Progenitor cell of endocrine pancreas (in vitro differentiated cells): ENCODE measurements at regions not wholly inside any gene's neighbourhood (a gene's known extent, or its start where the extent isn't known, plus 50 kb on each side); places are given as distances from the start of the nearest gene placed in this dataset.

Source experiments
- DNase-seq: peaks from one replicate; pipeline ENCODE4 v3.0.0; 2021; ENCODE audit warnings: low spot score; ENCODE audit not compliant: unreplicated experiment
- H3K27ac Mint-ChIP-seq: 2 replicates; pipeline ENCODE4 v1.8.0; 2021; ENCODE audit warnings: mild to moderate bottlenecking, moderate library complexity, mixed read lengths
- H3K27me3 Mint-ChIP-seq: 2 replicates; pipeline ENCODE4 v1.8.0; 2021; ENCODE audit warnings: mixed read lengths
- H3K36me3 Mint-ChIP-seq: 2 replicates; pipeline ENCODE4 v1.8.0; 2022; ENCODE audit warnings: mixed read lengths; ENCODE audit not compliant: insufficient read depth
- H3K4me1 Mint-ChIP-seq: 2 replicates; pipeline ENCODE4 v1.8.0; 2021; ENCODE audit warnings: low read depth, mixed read lengths
- H3K4me3 Mint-ChIP-seq: 2 replicates; pipeline ENCODE4 v1.8.0; 2021; ENCODE audit warnings: low read depth, mild to moderate bottlenecking, moderate library complexity, mixed read lengths
- H3K9me3 Mint-ChIP-seq: 2 replicates; pipeline ENCODE4 v1.8.0; 2021; ENCODE audit warnings: low read depth, mixed read lengths
- CTCF ChIP-seq: fragments of 200-600 bp; sonication (generic); IDR thresholded peaks from one replicate; pipeline ENCODE4 v1.5.0; 2021; ENCODE audit warnings: antibody characterized with exemption, mild to moderate bottlenecking; ENCODE audit not compliant: unreplicated experiment

DNA sequence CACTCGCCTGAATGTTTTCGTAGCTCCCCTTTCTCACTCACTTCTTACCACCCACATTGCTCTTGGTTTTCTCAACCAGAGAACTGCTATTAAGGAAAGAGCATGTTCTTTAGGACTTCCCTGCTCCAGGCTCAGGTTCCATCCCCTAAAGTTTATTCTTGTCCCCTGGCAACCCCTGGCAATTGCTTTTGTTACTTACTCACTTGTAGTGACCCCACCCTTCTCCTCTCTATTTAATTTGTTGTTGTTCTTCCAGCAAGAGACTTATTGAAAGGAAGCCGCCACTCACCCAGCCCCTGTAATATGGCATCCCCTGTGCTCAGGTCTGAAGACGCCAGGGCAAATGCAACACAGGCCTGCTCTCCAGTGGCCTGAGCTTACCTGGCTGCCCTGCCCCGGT lies 233.7 kb upstream of the SOX21 start:
- peaks cover 36% of the 10 kb centered on the region for H3K4me1 Mint-ChIP-seq
- DNase-seq = no peak
- no peak for TF ChIP-seq CTCF
- H3K27me3 Mint-ChIP-seq = no peaks in the 10 kb centered on the region
- H3K9me3 Mint-ChIP-seq = peaks cover 10% of the 10 kb centered on the region
- no peak overlapping the region for H3K27ac Mint-ChIP-seq
- H3K36me3 Mint-ChIP-seq = no peaks in the 10 kb centered on the region
- no peak overlapping the region for H3K4me3 Mint-ChIP-seq

DNA sequence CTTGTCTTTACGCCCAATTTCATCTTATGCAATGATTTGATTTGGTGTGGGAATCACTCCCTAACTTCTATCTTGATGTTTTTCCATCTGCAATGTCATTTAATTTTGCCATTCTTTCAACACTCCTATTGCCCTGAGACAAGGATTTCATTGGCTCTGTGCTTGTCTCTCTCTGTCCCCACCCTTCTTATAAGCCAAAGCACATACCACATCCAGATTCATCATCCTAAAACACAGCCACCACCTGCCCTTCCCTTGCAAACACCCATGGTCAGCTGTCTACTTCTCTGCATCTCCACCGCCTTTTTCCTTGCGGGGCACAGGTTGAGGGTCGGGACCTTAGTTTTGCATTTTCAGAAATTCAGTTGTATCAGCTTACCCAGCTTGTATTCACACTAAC lies 225.8 kb upstream of the SOX21 start:
- Mint-ChIP-seq H3K36me3 (no peaks in the 10 kb centered on the region), H3K27ac (no peak overlapping the region), H3K9me3 (peaks cover 18% of the 10 kb centered on the region), H3K4me1 (no peaks in the 10 kb centered on the region), H3K27me3 (peaks cover 3% of the 10 kb centered on the region), H3K4me3 (no peak overlapping the region)
- DNase-seq = no peak
- TF ChIP-seq CTCF = no peak

DNA sequence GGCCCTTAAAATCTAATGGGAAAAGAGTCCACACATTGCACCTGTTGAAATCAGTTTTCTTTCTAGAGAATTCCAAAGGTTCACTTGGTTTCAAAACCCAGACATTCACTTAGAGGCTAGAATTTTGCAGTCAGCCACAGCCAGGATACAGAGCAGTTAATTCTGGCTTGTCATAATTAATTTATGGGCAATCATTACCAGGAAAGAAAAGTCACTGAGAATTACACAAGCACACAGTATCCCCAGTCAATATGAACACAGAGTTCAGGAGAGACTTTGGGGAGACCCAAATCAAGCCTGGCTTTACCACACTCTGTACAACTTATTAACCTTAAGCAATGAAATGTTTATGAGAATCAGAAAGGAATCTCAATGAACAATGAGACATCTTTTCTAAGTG lies 224.3 kb upstream of the SOX21 start:
- H3K27me3 Mint-ChIP-seq = peaks cover 3% of the 10 kb centered on the region
- TF ChIP-seq CTCF = no peak
- H3K4me3 Mint-ChIP-seq = no peak overlapping the region
- H3K9me3 Mint-ChIP-seq = peaks cover 13% of the 10 kb centered on the region
- no peaks in the 10 kb centered on the region for H3K4me1 Mint-ChIP-seq
- DNase-seq = no peak
- H3K27ac Mint-ChIP-seq = no peak overlapping the region
- peaks cover 2% of the 10 kb centered on the region for H3K36me3 Mint-ChIP-seq

DNA sequence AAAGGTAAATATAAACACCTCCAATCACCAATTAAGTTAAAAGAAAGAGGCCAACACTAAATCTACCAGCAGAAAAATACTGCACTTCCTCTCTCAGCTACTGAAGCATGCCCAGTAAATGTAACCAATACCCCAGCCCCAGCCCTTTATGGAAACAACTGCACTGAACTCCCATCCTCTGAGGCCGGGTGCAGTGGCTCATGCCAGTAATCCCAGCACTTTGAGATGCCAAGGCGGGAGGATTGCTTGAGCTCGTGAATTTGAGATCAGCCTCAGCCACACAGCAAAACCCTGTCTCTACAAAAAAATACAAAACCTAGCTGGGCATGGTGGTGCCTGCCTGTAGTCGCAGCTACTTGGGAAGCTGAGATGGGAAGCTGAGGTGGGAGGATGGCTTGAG lies 221.6 kb upstream of the SOX21 start:
- no peak for DNase-seq
- TF ChIP-seq CTCF = no peak
- H3K27me3 Mint-ChIP-seq = no peaks in the 10 kb centered on the region
- peaks cover 2% of the 10 kb centered on the region for H3K36me3 Mint-ChIP-seq
- no peak overlapping the region for H3K27ac Mint-ChIP-seq
- no peak overlapping the region for H3K4me3 Mint-ChIP-seq
- H3K4me1 Mint-ChIP-seq = no peaks in the 10 kb centered on the region
- H3K9me3 Mint-ChIP-seq = peaks cover 13% of the 10 kb centered on the region

- no peak for DNase-seq
- H3K9me3 Mint-ChIP-seq = peaks cover 13% of the 10 kb centered on the region
- H3K27ac Mint-ChIP-seq = no peak overlapping the region
- H3K27me3 Mint-ChIP-seq = no peaks in the 10 kb centered on the region
- no peak overlapping the region for H3K4me3 Mint-ChIP-seq
- H3K4me1 Mint-ChIP-seq = no peaks in the 10 kb centered on the region
- TF ChIP-seq CTCF = no peak
- peaks cover 2% of the 10 kb centered on the region for H3K36me3 Mint-ChIP-seq
Measured at GRCh38 chr13:94933230-94933751, 220.9 kb upstream of the SOX21 start.
